ENCODE measurements at regions not wholly inside any gene's neighbourhood (a gene's known extent, or its start where the extent isn't known, plus 50 kb on each side); places are given as distances from the start of the nearest gene placed in this dataset.
"Not testable (repeated sequence)": the region's sequence is repeated elsewhere in the genome, so short reads cannot be mapped to it uniquely, and the experiment has no call there.

GRCh38 chr10:125605167-125605566 is 77.8 kb downstream of the TEX36 start:
- DNase-seq, result peak; percentile 81

GRCh38 chr10:125602825-125603224 is 80.1 kb downstream of the TEX36 start:
- DNase-seq, result no peak

- DNase-seq, result no peak
Measured at GRCh38 chr10:125599194-125599593, 83.8 kb downstream of the TEX36 start.

- DNase-seq, result no peak
Measured at GRCh38 chr10:125595911-125596310, 87.1 kb downstream of the TEX36 start.

- DNase-seq, result no peak
Measured at GRCh38 chr10:125593644-125594043, 89.3 kb downstream of the TEX36 start.

GRCh38 chr10:125592897-125593296 is 90.1 kb downstream of the TEX36 start:
- DNase-seq, result no peak

- DNase-seq, result no peak
Measured at GRCh38 chr10:125591886-125592285, 91.1 kb downstream of the TEX36 start.

GRCh38 chr10:125588738-125589137 is 94.2 kb downstream of the TEX36 start:
- not testable (repeated sequence) for DNase-seq

GRCh38 chr10:125584954-125585353 is 98.0 kb downstream of the TEX36 start:
- no peak for DNase-seq

GRCh38 chr10:125578658-125579315 is 104.2 kb downstream of the TEX36 start:
- DNase-seq, result no peak

GRCh38 chr10:125575843-125576242 is 107.1 kb downstream of the TEX36 start:
- DNase-seq, result no peak

- DNase-seq, result no peak
Measured at GRCh38 chr10:125568156-125568555, 114.8 kb downstream of the TEX36 start.

- DNase-seq, result no peak
Measured at GRCh38 chr10:125567529-125567928, 115.4 kb downstream of the TEX36 start.

- no peak for DNase-seq
Measured at GRCh38 chr10:125565046-125565445, 117.9 kb downstream of the TEX36 start.

GRCh38 chr10:125564570-125564969 is 118.4 kb downstream of the TEX36 start:
- no peak for DNase-seq

GRCh38 chr10:125562737-125563136 is 120.2 kb downstream of the TEX36 start:
- DNase-seq, result no peak

- no peak for DNase-seq
Measured at GRCh38 chr10:125560947-125561346, 122.0 kb downstream of the TEX36 start.

- DNase-seq, result no peak
Measured at GRCh38 chr10:125559210-125559609, 123.8 kb downstream of the TEX36 start.

- no peak for DNase-seq
Measured at GRCh38 chr10:125557801-125558505, 125.0 kb downstream of the TEX36 start.

GRCh38 chr10:125557311-125557710 is 125.7 kb downstream of the TEX36 start:
- no peak for DNase-seq

GRCh38 chr10:125556882-125557281 is 126.1 kb downstream of the TEX36 start:
- DNase-seq, result no peak

- DNase-seq, result no peak
Measured at GRCh38 chr10:125555743-125556142, 127.2 kb downstream of the TEX36 start.

GRCh38 chr10:125555267-125555666 is 127.7 kb downstream of the TEX36 start:
- DNase-seq, result no peak

- DNase-seq, result no peak
Measured at GRCh38 chr10:125554753-125555152, 128.2 kb downstream of the TEX36 start.
